ENCODE measurements at regions not wholly inside any gene's neighbourhood (a gene's known extent, or its start where the extent isn't known, plus 50 kb on each side); places are given as distances from the start of the nearest gene placed in this dataset.

GRCh38 chr3:83581546-83581945 is 1377.2 kb upstream of the CADM2 start:
- Histone ChIP-seq H3K27me3 (ENCODE audit: insufficient read depth, low read depth, low read length) (no peaks in the 10 kb centered on the region), H3K36me3 (ENCODE audit: insufficient read depth, low read length) (no peaks in the 10 kb centered on the region), H4K20me1 (ENCODE audit: insufficient read depth) (no peaks in the 10 kb centered on the region), H3K4me3 (ENCODE audit: low read length) (no peak overlapping the region), H2AFZ (ENCODE audit: low read depth, low read length) (no peak overlapping the region), H3K9me3 (ENCODE audit: low read length) (no peaks in the 10 kb centered on the region), H3K9me2 (ENCODE audit: insufficient read depth, low read length) (no peaks in the 10 kb centered on the region), H3F3A (ENCODE audit: insufficient read depth, low read length, poor library complexity, severe bottlenecking) (no peaks in the 10 kb centered on the region), H3K27ac (ENCODE audit: low read length) (no peak overlapping the region), H3K4me2 (ENCODE audit: low read length) (no peak overlapping the region), H3K79me2 (replicated peaks; ENCODE audit: insufficient read depth, low read length) (no peaks in the 10 kb centered on the region), H3K9ac (ENCODE audit: low read length) (no peak overlapping the region)
- no peak for TF ChIP-seq REST (IDR thresholded peaks at IDR 0.05; ENCODE audit: borderline replicate concordance)
- TF ChIP-seq RAD21 (conservative IDR thresholded peaks at IDR 0.05): no peak
- no peak for TF ChIP-seq SMC3 (conservative IDR thresholded peaks at IDR 0.05; ENCODE audit: poor library complexity)
- no peak for TF ChIP-seq MXI1 (conservative IDR thresholded peaks at IDR 0.05; ENCODE audit: poor library complexity, severe bottlenecking)
- no peak for TF ChIP-seq EZH2 (IDR thresholded peaks at IDR 0.05; ENCODE audit: borderline replicate concordance, insufficient read depth, low read length, poor library complexity, severe bottlenecking)
- no peak for TF ChIP-seq POLR2AphosphoS5 (IDR thresholded peaks at IDR 0.05)
- no peak for TF ChIP-seq EP300 (conservative IDR thresholded peaks at IDR 0.05; ENCODE audit: poor library complexity, severe bottlenecking)
- no peak for TF ChIP-seq CTCF (IDR thresholded peaks at IDR 0.05; ENCODE audit: poor library complexity, severe bottlenecking)
- no peak for TF ChIP-seq TAF1 (IDR thresholded peaks at IDR 0.05; ENCODE audit: low read depth)

- no peak overlapping the region for H2AFZ ChIP-seq (ENCODE audit: low read depth, low read length)
- no peak overlapping the region for H3K27ac ChIP-seq (ENCODE audit: low read length)
- H3K9me2 ChIP-seq (ENCODE audit: insufficient read depth, low read length): no peaks in the 10 kb centered on the region
- no peaks in the 10 kb centered on the region for H3K36me3 ChIP-seq (ENCODE audit: insufficient read depth, low read length)
- no peaks in the 10 kb centered on the region for H3K27me3 ChIP-seq (ENCODE audit: insufficient read depth, low read depth, low read length)
- H3K9ac ChIP-seq (ENCODE audit: low read length): no peak overlapping the region
- no peak overlapping the region for H3K4me3 ChIP-seq (ENCODE audit: low read length)
- H3F3A ChIP-seq (ENCODE audit: insufficient read depth, low read length, poor library complexity, severe bottlenecking): no peaks in the 10 kb centered on the region
- H4K20me1 ChIP-seq (ENCODE audit: insufficient read depth): no peaks in the 10 kb centered on the region
- no peaks in the 10 kb centered on the region for H3K79me2 ChIP-seq (replicated peaks; ENCODE audit: insufficient read depth, low read length)
- TF ChIP-seq POLR2AphosphoS5 (IDR thresholded peaks at IDR 0.05): no peak
- no peak for TF ChIP-seq EP300 (conservative IDR thresholded peaks at IDR 0.05; ENCODE audit: poor library complexity, severe bottlenecking)
- TF ChIP-seq REST (IDR thresholded peaks at IDR 0.05; ENCODE audit: borderline replicate concordance): no peak
- TF ChIP-seq EZH2 (IDR thresholded peaks at IDR 0.05; ENCODE audit: borderline replicate concordance, insufficient read depth, low read length, poor library complexity, severe bottlenecking): no peak
- no peak for TF ChIP-seq SMC3 (conservative IDR thresholded peaks at IDR 0.05; ENCODE audit: poor library complexity)
- TF ChIP-seq MXI1 (conservative IDR thresholded peaks at IDR 0.05; ENCODE audit: poor library complexity, severe bottlenecking): no peak
- TF ChIP-seq CTCF (IDR thresholded peaks at IDR 0.05; ENCODE audit: poor library complexity, severe bottlenecking): no peak
- no peak for TF ChIP-seq TAF1 (IDR thresholded peaks at IDR 0.05; ENCODE audit: low read depth)
- TF ChIP-seq RAD21 (conservative IDR thresholded peaks at IDR 0.05): no peak
- no peak overlapping the region for H3K4me2 ChIP-seq (ENCODE audit: low read length)
- no peaks in the 10 kb centered on the region for H3K9me3 ChIP-seq (ENCODE audit: low read length)
Measured at GRCh38 chr3:83601704-83602103, 1357.1 kb upstream of the CADM2 start.
